CD4-positive, alpha-beta T cell treated with Interleukin-6 for 4 hours (primary cell): ENCODE measurements at regions not wholly inside any gene's neighbourhood (a gene's known extent, or its start where the extent isn't known, plus 50 kb on each side); places are given as distances from the start of the nearest gene placed in this dataset.
A peak's percentile ranks its signal among the peaks of the same experiment; 100 is the strongest.
"Not testable (repeated sequence)": the region's sequence is repeated elsewhere in the genome, so short reads cannot be mapped to it uniquely, and the experiment has no call there.

ENCODE experiments used
- DNase-seq: peaks from one replicate; pipeline ENCODE4 v3.0.0-alpha.2; 2020; ENCODE audit warnings: mixed read lengths

DNA sequence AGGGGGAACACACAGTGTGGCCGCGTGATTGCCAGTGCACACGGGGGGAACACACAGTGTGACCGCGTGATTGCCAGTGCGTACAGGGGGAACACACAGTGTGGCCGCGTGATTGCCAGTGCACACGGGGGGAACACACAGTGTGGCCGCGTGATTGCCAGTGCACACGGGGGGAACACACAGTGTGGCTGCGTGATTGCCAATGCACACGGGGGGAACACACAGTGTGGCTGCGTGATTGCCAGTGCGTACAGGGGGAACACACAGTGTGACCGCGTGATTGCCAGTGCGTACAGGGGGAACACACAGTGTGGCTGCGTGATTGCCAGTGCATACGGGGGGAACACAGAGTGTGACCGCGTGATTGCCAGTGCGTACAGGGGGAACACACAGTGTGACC is 140.3 kb downstream of the RTP5 start:
- DNase-seq, result not testable (repeated sequence)

- DNase-seq, result not testable (repeated sequence)
Measured at GRCh38 chr2:242010252-242011166, 141.0 kb downstream of the RTP5 start.

- no peak for DNase-seq
Measured at GRCh38 chr2:242011167-242011513, 141.6 kb downstream of the RTP5 start.

GRCh38 chr2:242011516-242011915 is 142.0 kb downstream of the RTP5 start:
- no peak for DNase-seq

GRCh38 chr2:242011991-242012764 is 142.6 kb downstream of the RTP5 start:
- no peak for DNase-seq

DNA sequence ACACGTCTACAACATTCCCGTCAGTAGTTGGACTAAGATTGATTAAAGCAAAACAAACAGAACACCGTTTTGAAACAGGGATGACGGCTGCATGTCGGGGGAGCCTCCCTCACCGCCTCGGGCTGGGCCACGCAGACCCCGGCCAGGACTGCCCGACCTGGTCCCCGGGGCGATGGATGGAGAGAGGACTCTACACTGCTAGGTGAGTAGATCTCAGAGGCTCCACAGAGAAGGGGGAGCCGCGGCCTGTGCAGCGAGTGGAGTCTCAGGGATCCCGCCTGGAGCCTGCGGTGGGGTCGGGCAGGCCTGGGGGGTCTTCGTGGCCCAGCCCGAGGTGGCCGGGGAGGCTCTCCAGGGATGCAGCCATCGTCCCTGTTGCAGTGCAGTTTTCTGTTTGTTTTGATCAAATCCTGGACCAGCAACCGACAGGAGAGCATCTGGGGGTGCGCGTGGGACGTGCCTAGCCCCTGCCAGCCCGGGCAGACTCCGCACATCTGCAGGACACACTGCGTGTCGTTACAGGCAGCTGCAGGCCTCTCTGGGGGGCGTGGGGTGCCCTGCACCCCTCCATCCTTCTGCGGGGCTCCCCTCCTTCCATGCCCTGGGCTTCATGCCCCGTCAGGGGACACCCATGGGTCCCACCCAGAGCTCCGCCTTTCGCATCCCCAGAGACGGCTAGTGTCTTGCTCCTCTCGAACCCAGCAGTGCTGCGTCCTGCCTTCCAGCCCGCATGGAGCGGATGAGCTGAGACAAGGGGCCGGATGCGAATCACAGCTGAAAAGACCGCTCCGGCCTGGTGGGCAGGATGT is 143.6 kb downstream of the RTP5 start:
- DNase-seq, result no peak

- DNase-seq, result no peak
Measured at GRCh38 chr2:242013771-242014170, 144.2 kb downstream of the RTP5 start.

DNA sequence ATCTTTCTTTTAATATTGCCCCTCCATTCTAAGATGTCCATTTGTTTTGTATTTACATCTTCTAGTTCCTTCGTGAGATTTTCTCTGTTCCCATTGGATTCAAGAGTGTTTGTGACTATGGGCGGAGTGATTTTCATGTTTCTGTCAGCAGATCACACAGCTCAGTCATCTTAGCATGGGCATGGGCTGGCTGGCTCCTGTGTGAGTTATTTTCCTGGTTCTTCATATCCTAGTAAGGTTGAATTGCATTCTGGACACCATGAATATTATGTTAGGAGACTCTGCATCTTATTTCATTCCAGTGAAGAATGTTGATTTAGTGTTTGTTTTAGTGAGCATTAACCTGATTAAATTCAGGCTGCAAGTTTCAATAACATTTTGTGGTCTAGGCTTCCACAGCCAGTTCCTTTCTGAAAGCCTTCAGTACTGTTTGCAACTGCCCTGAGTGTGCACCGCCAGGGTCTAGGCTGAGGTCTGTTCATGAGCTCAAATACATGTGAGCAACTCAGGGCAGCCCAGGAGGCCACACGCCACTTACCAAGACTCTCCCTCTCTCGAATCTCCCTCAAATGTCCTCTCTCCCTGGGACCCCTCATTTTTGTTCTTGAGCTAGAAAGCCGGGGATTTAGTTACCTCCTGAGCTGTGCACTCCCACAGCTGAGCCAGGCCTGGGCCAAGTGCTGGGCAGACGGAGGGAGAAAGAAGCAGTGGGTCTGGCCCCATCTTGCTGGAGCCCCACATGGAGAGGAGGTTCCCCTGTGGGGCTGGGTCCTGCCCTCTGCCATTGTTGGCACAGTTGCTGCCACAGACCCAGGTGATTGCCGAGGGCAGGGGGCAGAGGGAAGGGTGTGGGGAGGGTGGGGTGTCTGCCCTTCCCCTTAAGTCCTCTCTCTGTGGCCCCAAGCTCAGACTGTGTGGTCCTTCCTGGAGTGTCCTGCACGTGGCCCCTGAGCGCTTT is 145.9 kb downstream of the RTP5 start:
- no peak for DNase-seq

DNA sequence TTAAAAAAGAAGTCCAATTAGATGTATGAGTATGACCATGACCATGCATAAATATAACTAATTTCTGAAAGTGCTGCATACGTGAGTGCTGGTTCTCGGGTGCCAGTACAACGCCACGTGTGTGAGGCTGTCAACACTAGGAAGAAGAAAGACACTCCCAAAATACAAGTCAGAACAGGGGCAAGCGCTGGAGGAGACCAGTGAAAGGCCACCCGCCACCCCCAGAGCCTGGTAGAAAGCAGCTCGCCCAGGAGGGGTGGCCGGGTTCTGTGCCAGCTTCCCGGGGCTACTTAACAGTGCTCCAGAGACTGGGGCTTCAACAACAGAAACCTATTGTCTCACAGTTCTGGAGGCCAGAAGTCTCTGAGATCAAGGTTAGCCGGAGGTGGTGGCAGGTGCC is 147.6 kb downstream of the RTP5 start:
- no peak for DNase-seq

GRCh38 chr2:242018416-242018815 is 148.9 kb downstream of the RTP5 start:
- DNase-seq, result not testable (repeated sequence)

DNA sequence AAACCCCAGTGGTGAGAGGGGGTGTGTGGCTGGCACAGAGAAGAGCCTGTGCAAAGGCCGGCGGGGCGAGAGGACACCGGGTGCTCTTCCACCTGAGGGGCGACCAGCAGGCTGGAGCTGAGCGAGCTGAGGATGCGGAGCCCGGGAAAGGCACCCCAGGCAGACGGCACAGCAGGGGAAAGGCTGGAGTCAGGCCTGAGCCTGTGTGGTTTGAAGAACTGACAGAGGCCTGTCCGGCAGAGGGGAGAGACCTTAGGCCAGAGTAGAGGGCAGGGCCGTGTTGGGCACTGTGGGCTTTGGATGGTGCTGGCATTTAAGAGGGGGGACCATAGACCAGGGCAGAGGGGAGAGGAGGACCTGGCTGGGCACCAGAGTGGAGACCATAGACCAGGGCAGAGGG is 149.8 kb downstream of the RTP5 start:
- no peak for DNase-seq

DNA sequence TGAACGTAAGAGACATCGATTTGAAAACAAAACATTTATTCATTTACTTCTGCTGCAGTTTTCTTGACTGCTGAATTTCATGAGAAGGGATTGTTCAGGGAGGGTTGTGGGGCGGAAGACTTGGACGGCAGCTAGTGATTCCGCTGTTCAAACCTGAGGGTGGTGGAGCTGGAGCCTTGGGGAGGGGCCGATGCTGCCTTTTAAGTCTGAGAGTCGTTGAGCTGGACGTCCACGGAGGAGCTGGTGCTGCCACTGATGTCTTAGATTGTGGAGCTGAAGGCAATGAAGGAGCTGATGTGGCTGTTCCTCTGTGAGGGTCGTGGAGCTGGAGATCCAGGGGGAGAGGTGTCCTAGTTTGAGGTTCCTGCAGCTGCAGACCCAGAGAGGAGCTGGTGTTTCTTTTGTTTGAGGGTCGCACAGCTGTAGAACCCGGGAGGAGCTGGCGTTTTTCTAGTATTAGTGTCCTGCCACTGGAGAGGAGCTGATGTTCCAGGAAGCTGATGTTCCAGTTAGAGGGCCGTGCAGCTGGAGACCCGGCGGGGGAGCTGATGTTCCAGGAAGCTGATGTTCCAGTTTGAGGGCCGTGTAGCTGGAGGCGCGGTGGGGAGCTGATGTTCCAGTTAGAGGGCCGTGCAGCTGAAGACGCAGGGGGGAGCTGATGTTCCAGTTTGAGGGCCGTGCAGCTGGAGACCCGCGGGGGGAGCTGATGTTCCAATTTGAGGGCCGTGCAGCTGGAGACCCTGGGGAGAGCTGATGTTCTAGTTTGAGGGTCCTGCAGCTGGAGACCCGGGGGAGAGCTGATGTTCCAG is 150.9 kb downstream of the RTP5 start:
- peak; percentile 23 for DNase-seq

GRCh38 chr2:242022550-242023290 is 153.2 kb downstream of the RTP5 start:
- DNase-seq, result no peak

DNA sequence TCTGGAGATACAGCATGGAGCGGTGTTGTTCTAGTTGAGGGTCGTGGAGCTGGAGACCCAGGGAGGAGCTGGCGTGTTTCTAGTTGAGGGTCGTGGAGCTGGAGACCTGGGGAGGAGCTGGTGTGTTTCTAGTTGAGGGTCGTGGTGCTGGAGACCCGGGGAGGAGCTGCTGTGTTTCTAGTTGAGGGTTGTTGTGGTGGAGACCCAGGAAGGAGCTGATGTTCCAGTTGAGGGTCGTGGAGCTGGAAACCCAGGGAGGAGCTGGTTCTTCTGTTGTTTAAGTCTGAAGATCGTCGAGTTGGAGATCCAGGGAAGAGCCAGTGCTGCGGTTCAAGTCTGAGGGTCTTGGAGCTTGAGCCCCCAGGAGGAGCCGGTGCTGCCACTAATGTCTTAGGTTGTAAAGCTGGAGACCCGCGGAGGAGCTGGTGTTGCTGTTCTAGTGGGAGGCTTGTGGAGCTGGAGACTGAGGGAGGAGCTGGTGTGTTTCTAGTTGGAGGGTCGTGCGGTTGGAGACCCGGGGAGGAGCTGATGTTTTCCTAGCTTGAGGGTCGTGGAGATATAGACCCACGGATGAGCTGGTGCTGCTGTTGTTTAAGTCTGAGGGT is 155.3 kb downstream of the RTP5 start:
- DNase-seq, result no peak

- no peak for DNase-seq
Measured at GRCh38 chr2:242027676-242028450, 158.3 kb downstream of the RTP5 start.

DNA sequence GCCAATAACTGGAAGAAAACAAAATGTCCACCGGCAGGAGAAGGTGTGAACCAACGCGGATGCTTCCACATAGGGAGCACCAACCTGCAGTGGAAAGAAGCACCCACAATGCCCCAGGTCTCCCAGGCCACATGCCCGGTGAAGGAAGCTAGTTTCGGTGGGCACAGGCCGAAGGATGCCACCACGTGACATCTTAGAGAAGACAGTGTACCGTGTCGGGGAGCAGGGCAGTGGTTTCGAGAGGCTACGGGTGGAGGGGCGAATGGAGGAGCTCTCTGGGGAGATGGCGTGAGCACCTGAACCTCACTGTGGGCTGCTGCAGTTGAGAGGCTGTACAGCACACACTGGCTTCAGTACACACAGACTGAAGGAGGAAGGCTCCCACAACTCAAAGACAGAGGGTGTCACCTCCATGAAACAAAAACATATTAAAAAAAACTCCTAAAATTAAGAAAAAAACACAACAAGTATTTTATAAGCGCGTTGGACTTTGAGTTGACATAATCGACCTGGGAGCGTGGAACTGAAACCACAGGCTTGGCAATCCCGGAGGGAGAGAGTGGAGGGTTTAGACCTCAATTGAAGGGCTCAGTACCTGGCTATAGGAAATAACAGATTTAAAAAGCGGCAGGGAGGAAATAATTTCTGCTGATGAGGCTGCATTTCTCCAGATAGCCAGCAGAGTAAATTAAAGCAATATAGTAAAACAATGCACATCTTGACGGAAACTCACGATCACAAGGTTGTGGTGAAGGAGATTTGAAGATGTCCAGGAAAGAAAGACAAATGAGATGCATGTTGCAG is 160.1 kb downstream of the RTP5 start:
- no peak for DNase-seq

DNA sequence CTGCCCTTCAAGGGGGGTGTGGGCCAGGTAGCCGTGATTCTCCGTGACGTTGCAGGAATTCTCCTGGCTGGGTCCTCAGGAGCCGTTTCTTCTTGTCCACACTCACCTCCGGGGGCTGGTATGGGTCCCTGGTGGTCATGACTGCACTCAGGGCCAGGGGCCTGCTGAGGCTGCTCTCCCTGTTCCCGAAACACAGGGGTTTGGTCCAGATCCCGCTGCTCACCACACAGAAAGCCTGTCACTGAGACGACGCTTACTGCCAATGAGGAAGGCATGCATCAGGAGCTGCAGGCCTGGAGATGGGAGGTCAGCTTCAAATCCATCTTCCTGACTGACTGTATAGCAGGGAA is 160.7 kb downstream of the RTP5 start:
- no peak for DNase-seq

GRCh38 chr2:242030858-242031257 is 161.3 kb downstream of the RTP5 start:
- no peak for DNase-seq
